ENCODE measurements at regions not wholly inside any gene's neighbourhood (a gene's known extent, or its start where the extent isn't known, plus 50 kb on each side); places are given as distances from the start of the nearest gene placed in this dataset.

- Histone ChIP-seq H4K20me1 (ENCODE audit: insufficient read depth) (no peaks in the 10 kb centered on the region), H3K4me2 (ENCODE audit: low read length) (no peak overlapping the region), H3K27ac (ENCODE audit: low read length) (no peak overlapping the region), H2AFZ (ENCODE audit: low read depth, low read length) (no peak overlapping the region), H3K79me2 (replicated peaks; ENCODE audit: insufficient read depth, low read length) (peaks cover 12% of the 10 kb centered on the region), H3K36me3 (ENCODE audit: insufficient read depth, low read length) (no peaks in the 10 kb centered on the region), H3K9me2 (ENCODE audit: insufficient read depth, low read length) (no peaks in the 10 kb centered on the region), H3K4me3 (ENCODE audit: low read length) (no peak overlapping the region), H3F3A (ENCODE audit: insufficient read depth, low read length, poor library complexity, severe bottlenecking) (no peaks in the 10 kb centered on the region), H3K9me3 (ENCODE audit: low read length) (peaks cover 4% of the 10 kb centered on the region), H3K9ac (ENCODE audit: low read length) (no peak overlapping the region), H3K27me3 (ENCODE audit: insufficient read depth, low read depth, low read length) (no peaks in the 10 kb centered on the region)
- TF ChIP-seq RAD21 (conservative IDR thresholded peaks at IDR 0.05) = no peak
- TF ChIP-seq EP300 (conservative IDR thresholded peaks at IDR 0.05; ENCODE audit: poor library complexity, severe bottlenecking) = no peak
- no peak for TF ChIP-seq REST (IDR thresholded peaks at IDR 0.05; ENCODE audit: borderline replicate concordance)
- no peak for TF ChIP-seq EZH2 (IDR thresholded peaks at IDR 0.05; ENCODE audit: borderline replicate concordance, insufficient read depth, low read length, poor library complexity, severe bottlenecking)
- TF ChIP-seq CTCF (IDR thresholded peaks at IDR 0.05; ENCODE audit: poor library complexity, severe bottlenecking) = no peak
- TF ChIP-seq SMC3 (conservative IDR thresholded peaks at IDR 0.05; ENCODE audit: poor library complexity) = no peak
- TF ChIP-seq TAF1 (IDR thresholded peaks at IDR 0.05; ENCODE audit: low read depth) = no peak
- no peak for TF ChIP-seq MXI1 (conservative IDR thresholded peaks at IDR 0.05; ENCODE audit: poor library complexity, severe bottlenecking)
- no peak for TF ChIP-seq POLR2AphosphoS5 (IDR thresholded peaks at IDR 0.05)
Measured at GRCh38 chr11:70511345-70511744, 113.0 kb downstream of the CTTN start.

- H4K20me1 ChIP-seq (ENCODE audit: insufficient read depth) = no peaks in the 10 kb centered on the region
- no peak overlapping the region for H2AFZ ChIP-seq (ENCODE audit: low read depth, low read length)
Measured at GRCh38 chr11:70512716-70513115, 114.4 kb downstream of the CTTN start.

More at GRCh38 chr11:70512716-70513115, 114.4 kb downstream of the CTTN start:
- Histone ChIP-seq H3K4me2 (ENCODE audit: low read length) (no peak overlapping the region), H3K79me2 (replicated peaks; ENCODE audit: insufficient read depth, low read length) (peaks cover 12% of the 10 kb centered on the region), H3F3A (ENCODE audit: insufficient read depth, low read length, poor library complexity, severe bottlenecking) (no peaks in the 10 kb centered on the region), H3K9me3 (ENCODE audit: low read length) (peaks cover 4% of the 10 kb centered on the region), H3K27ac (ENCODE audit: low read length) (no peak overlapping the region), H3K36me3 (ENCODE audit: insufficient read depth, low read length) (no peaks in the 10 kb centered on the region), H3K9ac (ENCODE audit: low read length) (no peak overlapping the region), H3K9me2 (ENCODE audit: insufficient read depth, low read length) (no peaks in the 10 kb centered on the region), H3K27me3 (ENCODE audit: insufficient read depth, low read depth, low read length) (no peaks in the 10 kb centered on the region), H3K4me3 (ENCODE audit: low read length) (no peak overlapping the region)
- no peak for TF ChIP-seq MXI1 (conservative IDR thresholded peaks at IDR 0.05; ENCODE audit: poor library complexity, severe bottlenecking)
- TF ChIP-seq TAF1 (IDR thresholded peaks at IDR 0.05; ENCODE audit: low read depth) = no peak
- TF ChIP-seq SMC3 (conservative IDR thresholded peaks at IDR 0.05; ENCODE audit: poor library complexity) = no peak
- TF ChIP-seq RAD21 (conservative IDR thresholded peaks at IDR 0.05) = no peak
- no peak for TF ChIP-seq EZH2 (IDR thresholded peaks at IDR 0.05; ENCODE audit: borderline replicate concordance, insufficient read depth, low read length, poor library complexity, severe bottlenecking)
- TF ChIP-seq REST (IDR thresholded peaks at IDR 0.05; ENCODE audit: borderline replicate concordance) = no peak
- no peak for TF ChIP-seq EP300 (conservative IDR thresholded peaks at IDR 0.05; ENCODE audit: poor library complexity, severe bottlenecking)
- no peak for TF ChIP-seq POLR2AphosphoS5 (IDR thresholded peaks at IDR 0.05)
- no peak for TF ChIP-seq CTCF (IDR thresholded peaks at IDR 0.05; ENCODE audit: poor library complexity, severe bottlenecking)
